Osteoblast (primary cell): ENCODE measurements at regions not wholly inside any gene's neighbourhood (a gene's known extent, or its start where the extent isn't known, plus 50 kb on each side); places are given as distances from the start of the nearest gene placed in this dataset.

Source experiments
- DNase-seq: peaks from one replicate; pipeline ENCODE4 v3.0.0; 2011; ENCODE audit warnings: low spot score, mixed read lengths; ENCODE audit not compliant: insufficient read length; ENCODE audit errors: missing footprints
- H2AFZ ChIP-seq: 2 replicates; pipeline ENCODE4 v1.6.0; 2011; ENCODE audit warnings: mild to moderate bottlenecking, low read length
- H3K27ac ChIP-seq: 2 replicates; pipeline ENCODE4 v1.5.1; 2011; ENCODE audit warnings: mild to moderate bottlenecking, low read depth, low read length, moderate library complexity
- H3K27me3 ChIP-seq: 2 replicates; pipeline ENCODE4 v1.6.0; 2012; ENCODE audit warnings: mild to moderate bottlenecking, control low read depth, inconsistent platforms, low read length, moderate library complexity; ENCODE audit not compliant: insufficient read depth
- H3K36me3 ChIP-seq: 2 replicates; pipeline ENCODE4 v1.5.1; 2011; ENCODE audit warnings: mild to moderate bottlenecking, low read length, control low read depth, moderate library complexity; ENCODE audit not compliant: insufficient read depth
- H3K4me1 ChIP-seq: 2 replicates; pipeline ENCODE4 v1.5.1; 2011; ENCODE audit warnings: mild to moderate bottlenecking, low read length, control low read depth, moderate library complexity; ENCODE audit not compliant: insufficient read depth
- H3K4me2 ChIP-seq: 2 replicates; pipeline ENCODE4 v1.6.0; 2011; ENCODE audit warnings: mild to moderate bottlenecking, low read length; ENCODE audit not compliant: insufficient read depth
- H3K4me3 ChIP-seq: fragments of 200-600 bp; sonication (generic); 3 replicates; pipeline ENCODE4 v1.5.1; 2012; ENCODE audit warnings: mild to moderate bottlenecking, low read length, inconsistent platforms; ENCODE audit not compliant: insufficient read depth
- H3K79me2 ChIP-seq: 2 replicates; pipeline ENCODE4 v1.6.0; 2012; ENCODE audit warnings: mild to moderate bottlenecking, low read length, control low read depth, inconsistent platforms; ENCODE audit not compliant: insufficient read depth
- H3K9me3 ChIP-seq: 2 replicates; pipeline ENCODE4 v1.5.1; 2011; ENCODE audit warnings: low read depth, low read length, control low read depth
- H4K20me1 ChIP-seq: 2 replicates; pipeline ENCODE4 v1.6.0; 2012; ENCODE audit warnings: mild to moderate bottlenecking, low read length, control low read depth; ENCODE audit not compliant: insufficient read depth
- CTCF ChIP-seq: IDR thresholded peaks from 2 replicates; pipeline ENCODE4 v1.5.1; 2011; ENCODE audit warnings: mild to moderate bottlenecking, low read depth, low read length, moderate library complexity; ENCODE audit errors: extremely low read depth

- H3K27me3 ChIP-seq: no peaks in the 10 kb centered on the region
- no peaks in the 10 kb centered on the region for H3K9me3 ChIP-seq
- H4K20me1 ChIP-seq: no peaks in the 10 kb centered on the region
- no peaks in the 10 kb centered on the region for H3K36me3 ChIP-seq
- no peak for TF ChIP-seq CTCF
- H3K4me2 ChIP-seq: no peak overlapping the region
- no peaks in the 10 kb centered on the region for H3K79me2 ChIP-seq
- no peak overlapping the region for H3K27ac ChIP-seq
- no peak for DNase-seq
- no peaks in the 10 kb centered on the region for H3K4me1 ChIP-seq
- H3K4me3 ChIP-seq: no peak overlapping the region
- H2AFZ ChIP-seq: no peak overlapping the region
Measured at GRCh38 chr10:88023676-88024075, 160.3 kb downstream of the PTEN start.

- Histone ChIP-seq H3K4me3 (no peak overlapping the region), H2AFZ (no peak overlapping the region), H3K27ac (no peak overlapping the region), H3K27me3 (no peaks in the 10 kb centered on the region), H3K79me2 (no peaks in the 10 kb centered on the region), H3K4me2 (no peak overlapping the region), H4K20me1 (no peaks in the 10 kb centered on the region), H3K4me1 (no peaks in the 10 kb centered on the region), H3K9me3 (no peaks in the 10 kb centered on the region), H3K36me3 (no peaks in the 10 kb centered on the region)
- no peak for TF ChIP-seq CTCF
- DNase-seq: no peak
Measured at GRCh38 chr10:88026031-88026430, 162.6 kb downstream of the PTEN start.

GRCh38 chr10:88027570-88027969, 164.1 kb downstream of the PTEN start:
- H3K27me3 ChIP-seq: no peaks in the 10 kb centered on the region
- H4K20me1 ChIP-seq: no peaks in the 10 kb centered on the region
- H3K9me3 ChIP-seq: no peaks in the 10 kb centered on the region
- H3K4me1 ChIP-seq: peaks cover 6% of the 10 kb centered on the region
- no peak overlapping the region for H3K4me2 ChIP-seq
- no peak for TF ChIP-seq CTCF
- no peak overlapping the region for H2AFZ ChIP-seq
- no peaks in the 10 kb centered on the region for H3K79me2 ChIP-seq
- no peak overlapping the region for H3K27ac ChIP-seq
- no peaks in the 10 kb centered on the region for H3K36me3 ChIP-seq
- no peak for DNase-seq
- H3K4me3 ChIP-seq: no peak overlapping the region

- no peaks in the 10 kb centered on the region for H3K36me3 ChIP-seq
- no peak for TF ChIP-seq CTCF
- peaks cover 10% of the 10 kb centered on the region for H3K4me1 ChIP-seq
- no peaks in the 10 kb centered on the region for H4K20me1 ChIP-seq
- H3K4me3 ChIP-seq: no peak overlapping the region
- H2AFZ ChIP-seq: no peak overlapping the region
- H3K4me2 ChIP-seq: no peak overlapping the region
- no peak overlapping the region for H3K27ac ChIP-seq
- H3K27me3 ChIP-seq: no peaks in the 10 kb centered on the region
- H3K79me2 ChIP-seq: no peaks in the 10 kb centered on the region
- DNase-seq: no peak
- no peaks in the 10 kb centered on the region for H3K9me3 ChIP-seq
Measured at GRCh38 chr10:88028072-88028471, 164.6 kb downstream of the PTEN start.
